GM12875 (cell line): ENCODE measurements at regions not wholly inside any gene's neighbourhood (a gene's known extent, or its start where the extent isn't known, plus 50 kb on each side); places are given as distances from the start of the nearest gene placed in this dataset.

Experiments used
- H3K4me3 ChIP-seq: one replicate; pipeline ENCODE4 v1.5.1; 2011; ENCODE audit warnings: low read depth, low read length, control low read depth
- TF ChIP-seq, protein P1 (sequence below): IDR thresholded peaks from 2 replicates; pipeline ENCODE4 v1.5.1; 2011; ENCODE audit warnings: low read depth, mild to moderate bottlenecking, control low read depth, inconsistent platforms, low read length, moderate library complexity, borderline replicate concordance; ENCODE audit not compliant: insufficient read depth

DNA sequence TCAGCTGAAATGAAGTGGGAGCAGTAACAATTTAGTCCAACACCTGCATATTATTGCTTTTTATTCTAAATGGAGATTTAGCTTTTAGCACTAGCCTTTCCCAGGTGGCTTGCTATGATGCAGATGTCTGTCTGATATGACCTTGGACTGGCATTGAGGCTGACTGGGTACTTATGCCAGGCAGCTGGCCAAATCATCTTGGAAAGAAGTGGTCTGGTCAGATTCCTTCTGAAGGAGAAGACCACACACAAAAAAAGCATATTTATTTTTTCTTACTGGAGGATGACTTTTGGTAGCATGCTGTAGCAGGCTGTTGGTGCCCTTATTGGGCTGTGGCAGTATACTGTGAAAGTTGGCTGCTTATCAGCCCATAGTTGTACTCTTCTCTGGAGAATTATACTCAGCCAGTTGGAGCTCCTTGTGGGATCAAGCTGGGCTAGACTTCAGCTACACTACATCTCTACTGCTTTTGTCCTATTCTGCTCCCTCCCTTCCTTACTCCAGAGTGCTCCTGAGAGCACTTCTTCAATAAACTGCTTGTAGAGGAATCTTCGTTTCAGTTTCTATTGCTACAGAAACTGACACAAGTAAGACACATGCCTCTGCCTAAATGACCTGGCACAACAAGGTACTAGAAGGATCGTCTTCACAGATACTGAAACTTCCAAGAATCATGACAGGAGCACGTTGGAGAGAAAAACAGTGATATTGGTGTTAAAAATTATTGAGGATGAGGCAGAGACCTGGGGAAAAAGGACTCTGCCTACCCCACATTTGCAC lies 196.8 kb upstream of the RPS6KA3 start:
- TF ChIP-seq, protein P1, sequence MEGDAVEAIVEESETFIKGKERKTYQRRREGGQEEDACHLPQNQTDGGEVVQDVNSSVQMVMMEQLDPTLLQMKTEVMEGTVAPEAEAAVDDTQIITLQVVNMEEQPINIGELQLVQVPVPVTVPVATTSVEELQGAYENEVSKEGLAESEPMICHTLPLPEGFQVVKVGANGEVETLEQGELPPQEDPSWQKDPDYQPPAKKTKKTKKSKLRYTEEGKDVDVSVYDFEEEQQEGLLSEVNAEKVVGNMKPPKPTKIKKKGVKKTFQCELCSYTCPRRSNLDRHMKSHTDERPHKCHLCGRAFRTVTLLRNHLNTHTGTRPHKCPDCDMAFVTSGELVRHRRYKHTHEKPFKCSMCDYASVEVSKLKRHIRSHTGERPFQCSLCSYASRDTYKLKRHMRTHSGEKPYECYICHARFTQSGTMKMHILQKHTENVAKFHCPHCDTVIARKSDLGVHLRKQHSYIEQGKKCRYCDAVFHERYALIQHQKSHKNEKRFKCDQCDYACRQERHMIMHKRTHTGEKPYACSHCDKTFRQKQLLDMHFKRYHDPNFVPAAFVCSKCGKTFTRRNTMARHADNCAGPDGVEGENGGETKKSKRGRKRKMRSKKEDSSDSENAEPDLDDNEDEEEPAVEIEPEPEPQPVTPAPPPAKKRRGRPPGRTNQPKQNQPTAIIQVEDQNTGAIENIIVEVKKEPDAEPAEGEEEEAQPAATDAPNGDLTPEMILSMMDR, result no peak

DNA sequence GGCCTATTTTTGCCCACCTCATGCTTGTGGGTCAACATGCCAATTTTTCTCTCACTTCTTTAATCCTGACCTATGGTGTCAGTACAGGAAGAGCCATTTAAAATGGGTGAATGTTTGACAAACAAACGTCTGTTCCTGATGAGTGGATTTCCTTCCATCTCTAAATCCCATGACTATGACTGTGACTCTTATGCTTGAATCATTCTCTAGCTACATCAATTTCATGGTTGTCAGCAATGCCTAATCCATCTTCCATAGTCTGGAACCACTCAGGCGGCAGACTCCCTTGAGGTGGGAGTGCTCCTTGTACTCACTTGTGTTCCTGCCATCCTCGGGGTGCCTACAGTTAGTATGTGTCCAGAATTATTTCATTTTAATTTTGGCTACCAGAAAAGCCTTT lies 194.9 kb upstream of the RPS6KA3 start:
- TF ChIP-seq, protein P1, result no peak
- no peak overlapping the region for H3K4me3 ChIP-seq

More for the DNA sequence above, 196.8 kb upstream of the RPS6KA3 start:
- no peak overlapping the region for H3K4me3 ChIP-seq

DNA sequence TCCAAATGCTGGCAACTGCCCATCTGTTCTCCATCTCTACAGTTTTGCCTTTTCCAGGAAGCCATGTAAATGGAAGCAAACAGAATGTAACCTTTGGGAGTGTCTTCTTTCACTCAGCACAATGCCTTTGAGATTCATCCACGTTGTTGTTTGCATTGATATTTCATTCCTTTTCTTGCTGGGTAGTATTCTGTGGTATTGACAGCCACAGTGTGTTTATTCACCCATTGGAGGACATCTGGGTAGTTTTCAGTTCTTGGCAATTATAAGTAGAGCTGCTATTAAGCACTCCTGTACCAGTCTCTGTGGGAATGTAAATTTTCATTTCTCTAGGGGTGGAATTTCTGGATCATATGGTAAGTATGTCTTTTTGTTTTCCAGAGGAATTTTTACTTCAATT lies 194.3 kb upstream of the RPS6KA3 start:
- TF ChIP-seq, protein P1, result no peak
- no peak overlapping the region for H3K4me3 ChIP-seq

DNA sequence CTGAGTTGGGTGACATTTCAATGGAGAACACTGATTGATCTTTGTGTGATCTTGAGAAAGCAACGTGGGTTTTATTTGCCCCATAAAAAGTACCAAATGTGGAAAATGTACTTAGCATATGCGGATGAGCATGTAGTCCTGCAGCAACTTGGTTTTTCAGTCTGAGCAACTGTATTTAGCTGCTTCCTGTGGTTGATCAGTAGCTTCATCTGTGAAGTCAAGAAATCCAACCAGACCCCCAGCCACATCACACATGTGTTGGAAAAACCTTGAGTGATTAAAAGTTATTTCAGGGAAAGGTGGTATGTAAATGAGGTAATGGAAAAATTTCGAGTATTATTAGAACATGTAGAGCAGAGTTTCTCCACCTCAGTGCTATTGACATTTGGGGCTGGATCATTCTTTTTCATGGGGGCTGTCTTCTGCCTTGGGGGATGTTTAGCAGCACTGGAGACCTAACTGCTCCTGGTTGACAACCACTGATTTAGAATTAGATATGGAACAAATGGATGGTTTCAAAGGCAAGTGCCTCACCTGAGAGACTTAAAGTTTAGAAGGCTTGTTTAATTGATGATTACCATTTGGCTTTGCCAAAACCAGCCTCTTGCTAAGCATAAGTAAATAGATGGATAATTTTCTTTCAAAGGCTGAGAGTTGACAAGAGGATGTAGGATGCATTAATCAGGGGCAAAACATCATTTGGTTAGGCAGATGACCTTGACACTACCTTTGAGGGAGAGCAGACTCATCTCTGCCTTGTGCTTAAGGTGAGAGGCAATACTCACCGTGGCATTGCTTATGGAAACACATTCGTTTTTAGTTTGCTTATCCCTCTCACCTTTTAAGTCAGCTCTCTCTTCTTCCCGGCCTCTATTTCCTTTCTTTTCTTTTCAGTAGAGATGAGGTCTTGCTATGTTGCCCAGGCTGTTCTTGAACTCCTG lies 193.0 kb upstream of the RPS6KA3 start:
- H3K4me3 ChIP-seq, result no peak overlapping the region

DNA sequence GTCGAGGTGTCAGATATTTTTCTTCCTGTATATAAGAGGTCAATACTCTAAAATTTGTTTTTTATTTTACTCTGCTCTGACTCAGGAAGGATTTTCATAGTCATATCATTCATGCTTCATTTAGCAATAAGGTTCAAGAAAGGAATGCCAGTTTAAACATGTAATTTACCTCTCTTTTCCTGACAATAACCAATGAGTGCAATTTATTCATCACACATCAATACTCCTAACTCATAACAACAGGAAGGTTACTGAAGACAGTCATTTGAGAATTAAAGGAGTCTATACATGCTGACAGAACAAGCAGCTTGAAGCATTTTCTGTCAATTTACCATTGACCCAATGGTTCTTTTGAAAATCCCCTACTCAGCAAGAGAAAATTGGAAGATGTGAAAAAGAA lies 190.3 kb upstream of the RPS6KA3 start:
- TF ChIP-seq, protein P1, result no peak
- no peak overlapping the region for H3K4me3 ChIP-seq

More for the DNA sequence above, 193.0 kb upstream of the RPS6KA3 start:
- TF ChIP-seq, protein P1, result no peak

DNA sequence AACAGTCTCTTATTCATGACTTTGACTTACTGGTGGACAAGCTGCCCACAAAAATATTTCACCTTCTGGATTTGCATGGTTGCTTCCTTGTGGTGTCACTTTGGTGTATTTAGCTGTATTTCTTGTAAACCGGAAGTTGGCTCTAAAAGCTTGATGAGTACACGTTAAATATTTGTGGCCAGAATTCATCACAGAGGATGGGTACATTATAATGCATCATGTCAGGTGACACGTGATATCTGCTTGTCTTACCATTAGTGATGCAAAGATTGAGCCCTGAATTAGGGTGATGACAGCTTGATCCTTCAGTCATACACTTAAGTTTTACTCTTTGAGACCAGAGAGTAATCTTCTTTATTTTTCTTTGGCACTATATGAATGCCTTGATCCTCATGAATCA lies 188.3 kb upstream of the RPS6KA3 start:
- TF ChIP-seq, protein P1, result no peak

More for the DNA sequence above, 188.3 kb upstream of the RPS6KA3 start:
- no peak overlapping the region for H3K4me3 ChIP-seq
